ENCODE measurements at regions not wholly inside any gene's neighbourhood (a gene's known extent, or its start where the extent isn't known, plus 50 kb on each side); places are given as distances from the start of the nearest gene placed in this dataset.

DNA sequence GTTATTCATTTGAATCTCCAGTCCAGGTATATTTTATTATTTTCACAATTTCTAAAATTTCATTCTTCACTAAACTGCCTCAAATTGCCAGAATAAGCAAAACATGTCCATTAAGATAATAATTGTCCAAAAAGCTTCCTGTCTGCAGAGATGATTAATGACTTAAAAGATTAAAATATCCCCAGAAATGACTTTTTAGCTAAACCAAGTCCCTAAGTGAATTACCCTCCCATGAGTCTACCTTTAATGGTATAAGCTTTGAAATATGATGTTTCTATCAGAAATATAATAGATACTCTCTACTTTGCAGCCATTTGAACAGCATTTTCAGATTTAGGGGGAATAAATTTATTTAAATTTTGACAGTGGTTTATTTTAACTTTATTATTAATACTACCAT, 289.2 kb upstream of the EMCN start:
- no peak overlapping the region for H3K27ac ChIP-seq
- DNase-seq (ENCODE audit: low spot score) = no peak
- TF ChIP-seq, protein P1, sequence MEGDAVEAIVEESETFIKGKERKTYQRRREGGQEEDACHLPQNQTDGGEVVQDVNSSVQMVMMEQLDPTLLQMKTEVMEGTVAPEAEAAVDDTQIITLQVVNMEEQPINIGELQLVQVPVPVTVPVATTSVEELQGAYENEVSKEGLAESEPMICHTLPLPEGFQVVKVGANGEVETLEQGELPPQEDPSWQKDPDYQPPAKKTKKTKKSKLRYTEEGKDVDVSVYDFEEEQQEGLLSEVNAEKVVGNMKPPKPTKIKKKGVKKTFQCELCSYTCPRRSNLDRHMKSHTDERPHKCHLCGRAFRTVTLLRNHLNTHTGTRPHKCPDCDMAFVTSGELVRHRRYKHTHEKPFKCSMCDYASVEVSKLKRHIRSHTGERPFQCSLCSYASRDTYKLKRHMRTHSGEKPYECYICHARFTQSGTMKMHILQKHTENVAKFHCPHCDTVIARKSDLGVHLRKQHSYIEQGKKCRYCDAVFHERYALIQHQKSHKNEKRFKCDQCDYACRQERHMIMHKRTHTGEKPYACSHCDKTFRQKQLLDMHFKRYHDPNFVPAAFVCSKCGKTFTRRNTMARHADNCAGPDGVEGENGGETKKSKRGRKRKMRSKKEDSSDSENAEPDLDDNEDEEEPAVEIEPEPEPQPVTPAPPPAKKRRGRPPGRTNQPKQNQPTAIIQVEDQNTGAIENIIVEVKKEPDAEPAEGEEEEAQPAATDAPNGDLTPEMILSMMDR (conservative IDR thresholded peaks at IDR 0.05; ENCODE audit: low read depth) = no peak
- ChIA-PET POLR2A (ENCODE audit: low non-redundant PET) (no interaction called here), CTCF (no interaction called here)

DNA sequence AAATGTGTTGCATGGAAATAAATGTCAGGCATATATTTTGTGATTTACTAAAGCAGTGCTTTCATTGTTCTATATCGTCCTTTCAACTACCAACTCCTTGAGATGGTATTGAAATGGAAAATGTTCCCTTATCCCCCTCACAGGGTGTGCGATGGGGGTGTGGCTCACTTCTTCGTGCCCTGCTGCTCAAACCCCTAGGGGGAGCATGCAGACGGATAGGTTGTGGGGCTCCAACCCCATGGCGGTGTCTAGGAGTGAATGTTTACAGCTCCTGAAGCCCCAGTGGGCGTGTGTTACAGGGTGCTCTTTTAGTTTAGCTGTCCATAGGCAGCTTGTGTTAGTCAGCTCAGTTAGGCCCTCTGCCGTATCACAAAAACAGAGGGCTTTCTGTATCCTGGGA, 287.7 kb upstream of the EMCN start:
- no peak for DNase-seq (ENCODE audit: low spot score)
- H3K27ac ChIP-seq = no peak overlapping the region
- ChIA-PET POLR2A (ENCODE audit: low non-redundant PET) (no interaction called here), CTCF (interaction anchor here (0.7 kb wide), 1 partner anchor 283 kb away, joined by 4 read pairs; no protein-coding TSS in a partner anchor)
- TF ChIP-seq, protein P1 (conservative IDR thresholded peaks at IDR 0.05; ENCODE audit: low read depth) = no peak

GRCh38 chr4:100804576-100805360, 286.9 kb upstream of the EMCN start:
- ChIA-PET POLR2A (ENCODE audit: low non-redundant PET) (no interaction called here), CTCF (interaction anchor here (0.7 kb wide), 1 partner anchor 283 kb away, joined by 4 read pairs; no protein-coding TSS in a partner anchor)
- TF ChIP-seq, protein P1 (conservative IDR thresholded peaks at IDR 0.05; ENCODE audit: low read depth) = no peak
- DNase-seq (ENCODE audit: low spot score) = no peak
- no peak overlapping the region for H3K27ac ChIP-seq

DNA sequence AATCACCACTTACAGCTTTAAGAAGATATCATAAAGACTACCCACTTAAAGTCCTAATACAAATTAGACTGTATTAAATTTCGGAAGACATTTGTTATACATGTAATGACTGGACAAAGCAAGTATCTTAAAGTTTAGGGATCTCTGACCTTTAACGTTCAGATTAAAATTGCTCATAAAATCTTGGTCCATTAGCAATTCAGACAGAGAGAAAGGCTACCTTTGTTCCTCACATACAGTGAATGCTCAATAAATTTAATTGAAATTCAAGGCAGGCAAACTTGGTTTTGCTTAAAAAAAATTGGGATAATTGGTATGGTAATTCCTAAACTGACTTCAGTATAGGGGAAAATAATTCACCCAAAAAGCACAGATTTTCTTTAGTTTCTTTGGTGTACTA, 285.9 kb upstream of the EMCN start:
- no peak overlapping the region for H3K27ac ChIP-seq
- TF ChIP-seq, protein P1 (conservative IDR thresholded peaks at IDR 0.05; ENCODE audit: low read depth) = no peak
- POLR2A ChIA-PET (ENCODE audit: low non-redundant PET) = no interaction called here
- DNase-seq (ENCODE audit: low spot score) = no peak
- CTCF ChIA-PET = no interaction called here

- ChIA-PET CTCF (no interaction called here), POLR2A (ENCODE audit: low non-redundant PET) (no interaction called here)
- H3K27ac ChIP-seq = no peak overlapping the region
- TF ChIP-seq, protein P1 (conservative IDR thresholded peaks at IDR 0.05; ENCODE audit: low read depth) = no peak
- no peak for DNase-seq (ENCODE audit: low spot score)
Measured at GRCh38 chr4:100799761-100800539, 282.1 kb upstream of the EMCN start.

- no peak for DNase-seq (ENCODE audit: low spot score)
- no peak overlapping the region for H3K27ac ChIP-seq
- TF ChIP-seq, protein P1 (conservative IDR thresholded peaks at IDR 0.05; ENCODE audit: low read depth) = no peak
- POLR2A ChIA-PET (ENCODE audit: low non-redundant PET) = no interaction called here
- CTCF ChIA-PET = no interaction called here
Measured at GRCh38 chr4:100797791-100798190, 280.0 kb upstream of the EMCN start.
